Body of pancreas (tissue), 4 donors: ENCODE measurements at regions not wholly inside any gene's neighbourhood (a gene's known extent, or its start where the extent isn't known, plus 50 kb on each side); places are given as distances from the start of the nearest gene placed in this dataset.

ENCODE experiments used
- ATAC-seq: fragments of 150-250 bp; one replicate; pipeline ENCODE4 v1.9.1; 2016
- DNase-seq, 4 donors: peaks; one replicate each; pipeline ENCODE4 v3.0.0-alpha.2; 2019
- H3K27ac ChIP-seq, 4 donors: fragments of 200-600 bp; sonication (generic); 1 replicate in 3 of 4; 2 replicates in 1 of 4; pipeline versions ENCODE4 v1.5.1 to v1.6.1; 2016 to 2019; ENCODE audit warnings: mild to moderate bottlenecking in 1 of 4, mixed read lengths in 1 of 4, moderate library complexity in 1 of 4
- H3K27me3 ChIP-seq, 2 donors: fragments of 200-600 bp; sonication (generic); one replicate each; pipeline ENCODE4 v1.6.0; 2016; ENCODE audit warnings: mild to moderate bottlenecking in 1 of 2
- H3K36me3 ChIP-seq, 2 donors: fragments of 200-600 bp; sonication (generic); replicated peaks in 1 of 2; 2 replicates each; pipeline ENCODE4 v1.5.1; 2016; ENCODE audit warnings: low read depth in 2 of 2; ENCODE audit not compliant: insufficient read depth in 1 of 2
- H3K4me1 ChIP-seq: fragments of 200-600 bp; sonication (generic); one replicate; pipeline ENCODE4 v1.6.0; 2016
- H3K4me3 ChIP-seq, 2 donors: fragments of 200-600 bp; sonication (generic); 1 replicate in 1 of 2; 2 replicates in 1 of 2; pipeline ENCODE4 v1.5.1; 2016 to 2019
- H3K9me3 ChIP-seq, 3 donors: fragments of 200-600 bp; sonication (generic); 1 replicate in 2 of 3; 2 replicates in 1 of 3; pipeline ENCODE4 v1.5.1; 2016
- POLR2A ChIP-seq, 3 donors: fragments of 450-650 bp; IDR thresholded peaks; one replicate each; pipeline ENCODE4 v1.6.1; 2016; ENCODE audit warnings: antibody characterized with exemption in 3 of 3, mild to moderate bottlenecking in 2 of 3
- WGBS, 2 donors: methylation state at CpG; one replicate each; pipeline ENCODE4 v1.1.5; 2017; 5-methylcytosine and 5-hydroxymethylcytosine counted together
- intact Hi-C: fragments of 100-400 bp; cut with DNase I; formaldehyde crosslinking; loops from one replicate; pipeline ENCODE4 v1.15.1; 2023
- TF ChIP-seq, protein P1 (sequence below), 7 experiments: fragments of 450-650 bp in 4 of 7; fragments of 200-600 bp in 3 of 7; sonication (generic) in 3 of 7; IDR thresholded peaks; one replicate each; pipeline ENCODE4 v1.5.1; 2016 to 2019; ENCODE audit warnings: antibody characterized with exemption in 7 of 7

DNA sequence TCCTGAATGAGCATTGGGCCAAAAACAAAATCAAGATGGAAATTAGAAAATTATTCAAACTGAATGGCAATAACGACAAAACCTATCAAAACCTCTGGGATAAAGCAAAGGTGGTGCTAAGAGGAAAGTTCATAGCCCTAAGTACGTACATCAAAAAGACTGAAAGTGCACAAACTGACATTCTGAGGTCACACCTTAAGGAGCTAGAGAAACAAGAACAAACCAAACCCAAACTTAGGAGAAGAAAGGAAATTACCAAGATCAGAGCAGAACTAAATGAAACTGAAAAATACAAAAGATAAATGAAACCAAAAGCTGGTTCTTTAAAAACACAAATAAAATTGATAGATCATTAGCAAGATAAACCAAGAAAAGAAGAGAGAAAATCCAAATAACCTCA, 1543.5 kb upstream of the ACVR2A start:
- no peaks in the 10 kb centered on the region for H3K36me3 ChIP-seq
- H3K9me3 ChIP-seq: no peaks in the 10 kb centered on the region
- no peak for ATAC-seq
- H3K4me1 ChIP-seq: no peaks in the 10 kb centered on the region
- no peaks in the 10 kb centered on the region for H3K27me3 ChIP-seq
- DNase-seq: no peak
- intact Hi-C loops: no loop called here
- no peak overlapping the region for H3K27ac ChIP-seq
- H3K4me3 ChIP-seq: no peak overlapping the region
- 84 to 85% methylated on average over 2 of the region's 2 CpGs for whole genome bisulfite sequencing, 2 donors
- TF ChIP-seq POLR2A (IDR thresholded peaks at IDR 0.05): no peak
- TF ChIP-seq, protein P1, sequence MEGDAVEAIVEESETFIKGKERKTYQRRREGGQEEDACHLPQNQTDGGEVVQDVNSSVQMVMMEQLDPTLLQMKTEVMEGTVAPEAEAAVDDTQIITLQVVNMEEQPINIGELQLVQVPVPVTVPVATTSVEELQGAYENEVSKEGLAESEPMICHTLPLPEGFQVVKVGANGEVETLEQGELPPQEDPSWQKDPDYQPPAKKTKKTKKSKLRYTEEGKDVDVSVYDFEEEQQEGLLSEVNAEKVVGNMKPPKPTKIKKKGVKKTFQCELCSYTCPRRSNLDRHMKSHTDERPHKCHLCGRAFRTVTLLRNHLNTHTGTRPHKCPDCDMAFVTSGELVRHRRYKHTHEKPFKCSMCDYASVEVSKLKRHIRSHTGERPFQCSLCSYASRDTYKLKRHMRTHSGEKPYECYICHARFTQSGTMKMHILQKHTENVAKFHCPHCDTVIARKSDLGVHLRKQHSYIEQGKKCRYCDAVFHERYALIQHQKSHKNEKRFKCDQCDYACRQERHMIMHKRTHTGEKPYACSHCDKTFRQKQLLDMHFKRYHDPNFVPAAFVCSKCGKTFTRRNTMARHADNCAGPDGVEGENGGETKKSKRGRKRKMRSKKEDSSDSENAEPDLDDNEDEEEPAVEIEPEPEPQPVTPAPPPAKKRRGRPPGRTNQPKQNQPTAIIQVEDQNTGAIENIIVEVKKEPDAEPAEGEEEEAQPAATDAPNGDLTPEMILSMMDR (IDR thresholded peaks at IDR 0.05): no peak

DNA sequence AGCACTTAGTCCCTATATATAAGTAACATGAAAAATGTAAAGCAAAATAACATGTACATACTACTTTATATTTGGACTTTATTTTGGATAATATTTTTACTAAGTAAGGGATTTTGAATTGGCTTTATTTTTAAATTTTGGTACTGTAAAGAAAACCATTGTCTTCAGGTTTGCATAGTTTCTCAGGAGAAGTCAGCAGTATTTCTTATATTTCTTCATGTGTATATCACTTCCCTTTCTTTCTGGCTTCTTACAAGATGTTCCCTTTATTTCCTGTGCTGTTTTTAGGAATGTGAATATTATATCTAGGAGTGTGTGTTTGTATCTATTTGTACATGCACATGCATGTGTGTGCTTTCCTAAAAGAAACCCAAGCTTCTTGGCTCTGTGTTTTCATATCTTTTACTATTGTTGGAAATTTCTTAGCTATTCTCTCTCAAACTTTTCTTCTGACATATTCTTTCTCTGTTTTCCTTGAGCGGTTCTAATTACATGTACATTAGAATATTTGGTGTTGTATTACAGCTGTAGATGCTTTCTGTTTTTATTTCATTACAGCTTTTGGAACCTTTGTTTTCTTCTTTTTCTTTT, 1549.7 kb upstream of the ACVR2A start:
- ATAC-seq (no peak), DNase-seq (no peak)
- H3K4me3 ChIP-seq: no peak overlapping the region
- no peaks in the 10 kb centered on the region for H3K27me3 ChIP-seq
- no peak overlapping the region for H3K27ac ChIP-seq
- TF ChIP-seq, protein P1 (IDR thresholded peaks at IDR 0.05): no peak
- no peak for TF ChIP-seq POLR2A (IDR thresholded peaks at IDR 0.05)
- intact Hi-C loops: no loop called here
- no peaks in the 10 kb centered on the region for H3K36me3 ChIP-seq
- H3K9me3 ChIP-seq: no peaks in the 10 kb centered on the region
- WGBS, 2 donors: 90 to 100% methylated on average over 1 of the region's 1 CpG
- no peaks in the 10 kb centered on the region for H3K4me1 ChIP-seq

DNA sequence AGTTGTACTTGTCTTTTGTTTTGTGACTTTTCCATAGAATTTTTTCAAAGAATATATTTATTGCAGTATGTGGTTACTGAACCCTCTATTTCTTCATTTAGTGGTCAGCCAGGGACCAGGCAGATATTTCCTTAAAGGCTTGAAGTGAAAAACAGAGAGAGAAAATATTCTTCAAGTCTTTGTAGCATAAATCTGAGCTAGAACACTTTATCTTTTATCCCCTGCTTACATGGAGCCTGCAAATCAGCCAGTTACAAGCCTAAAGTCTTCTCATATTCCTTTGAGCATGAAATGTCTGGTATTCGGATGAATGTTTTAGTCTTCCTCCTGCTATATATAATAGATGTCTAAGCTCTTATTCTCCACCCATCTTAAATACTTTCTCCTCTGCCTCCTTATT, 1557.5 kb upstream of the ACVR2A start:
- no peak for DNase-seq
- ATAC-seq: no peak
- H3K27me3 ChIP-seq: no peaks in the 10 kb centered on the region
- H3K4me3 ChIP-seq: no peak overlapping the region
- no peaks in the 10 kb centered on the region for H3K36me3 ChIP-seq
- H3K27ac ChIP-seq: no peak overlapping the region
- no peaks in the 10 kb centered on the region for H3K9me3 ChIP-seq
- intact Hi-C loops: no loop called here
- H3K4me1 ChIP-seq: no peaks in the 10 kb centered on the region
- WGBS, 2 donors: 84 to 87% methylated on average over 1 of the region's 1 CpG
- TF ChIP-seq, protein P1 (IDR thresholded peaks at IDR 0.05): no peak
- no peak for TF ChIP-seq POLR2A (IDR thresholded peaks at IDR 0.05)

DNA sequence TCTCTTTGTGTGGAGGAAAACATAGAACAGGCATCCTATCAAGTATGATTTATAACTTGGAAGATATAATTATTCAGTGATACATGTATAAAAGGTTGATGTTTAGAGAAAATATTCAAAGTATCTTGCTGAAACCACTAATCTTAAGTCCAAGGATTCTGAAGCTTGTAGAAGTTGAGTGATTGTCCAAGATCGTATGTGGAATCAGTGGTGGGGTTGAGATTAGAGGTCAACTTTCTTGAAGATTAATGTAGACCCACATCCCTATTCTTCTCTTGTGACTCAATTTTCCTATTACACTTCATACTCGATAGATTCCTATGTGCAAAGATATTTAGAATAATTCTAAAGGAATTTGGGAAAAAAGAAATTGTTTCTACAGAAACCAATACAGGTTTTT, 1565.9 kb upstream of the ACVR2A start:
- WGBS, 2 donors: 82 to 96% methylated on average over 2 of the region's 2 CpGs
- no peak for ATAC-seq

More for the DNA sequence above, 1565.9 kb upstream of the ACVR2A start:
- Histone ChIP-seq H3K36me3 (no peaks in the 10 kb centered on the region), H3K27me3 (no peaks in the 10 kb centered on the region), H3K4me3 (no peak overlapping the region), H3K9me3 (no peaks in the 10 kb centered on the region), H3K4me1 (no peaks in the 10 kb centered on the region), H3K27ac (no peak overlapping the region)
- no peak for TF ChIP-seq POLR2A (IDR thresholded peaks at IDR 0.05)
- TF ChIP-seq, protein P1 (IDR thresholded peaks at IDR 0.05): no peak
- intact Hi-C loops: no loop called here
- no peak for DNase-seq
